Urinary bladder (tissue), 3 donors: ENCODE measurements at regions not wholly inside any gene's neighbourhood (a gene's known extent, or its start where the extent isn't known, plus 50 kb on each side); places are given as distances from the start of the nearest gene placed in this dataset.

Experiments
- DNase-seq: peaks from one replicate; pipeline ENCODE4 v3.0.0-alpha.2; 2015; ENCODE audit errors: extremely low spot score
- H3K27ac ChIP-seq: one replicate; pipeline ENCODE4 v1.5.1; 2013; ENCODE audit warnings: low read depth, mild to moderate bottlenecking, moderate library complexity
- H3K36me3 ChIP-seq: one replicate; pipeline ENCODE4 v1.6.1; 2013; ENCODE audit warnings: mild to moderate bottlenecking, moderate library complexity; ENCODE audit not compliant: insufficient read depth
- H3K4me1 ChIP-seq: one replicate; pipeline ENCODE4 v1.6.1; 2013; ENCODE audit warnings: mild to moderate bottlenecking, moderate library complexity; ENCODE audit not compliant: insufficient read depth
- H3K4me3 ChIP-seq: one replicate; pipeline ENCODE4 v1.5.1; 2013; ENCODE audit warnings: low read depth, low read length
- WGBS: extraction: QIAGEN DNeasy Blood & Tissue Kit; methylation state at CpG from one replicate; pipeline ENCODE4 v1.1.7; 2013; 5-methylcytosine and 5-hydroxymethylcytosine counted together
- donor health status: healthy with polysubstance abuse.
- donor health status: healthy.

GRCh38 chr3:99376926-99377325 is 261.5 kb upstream of the COL8A1 start:
- WGBS: 93% methylated on average over 3 of the region's 3 CpGs
- DNase-seq: no peak
- Histone ChIP-seq H3K36me3 (no peaks in the 10 kb centered on the region), H3K27ac (no peak overlapping the region), H3K4me1 (no peaks in the 10 kb centered on the region), H3K4me3 (no peak overlapping the region)

- 95% methylated on average over 2 of the region's 2 CpGs for WGBS
- H3K36me3 ChIP-seq: no peaks in the 10 kb centered on the region
- H3K4me3 ChIP-seq: no peak overlapping the region
- no peak overlapping the region for H3K27ac ChIP-seq
- no peak for DNase-seq
- no peaks in the 10 kb centered on the region for H3K4me1 ChIP-seq
Measured at GRCh38 chr3:99373846-99374210, 264.6 kb upstream of the COL8A1 start.

GRCh38 chr3:99373088-99373845 is 265.1 kb upstream of the COL8A1 start:
- H3K4me1 ChIP-seq: no peaks in the 10 kb centered on the region
- no peak overlapping the region for H3K4me3 ChIP-seq
- 58% methylated on average over 4 of the region's 4 CpGs for WGBS
- no peaks in the 10 kb centered on the region for H3K36me3 ChIP-seq
- no peak for DNase-seq
- no peak overlapping the region for H3K27ac ChIP-seq

GRCh38 chr3:99366663-99367429 is 271.5 kb upstream of the COL8A1 start:
- Histone ChIP-seq H3K36me3 (no peaks in the 10 kb centered on the region), H3K4me3 (no peak overlapping the region), H3K4me1 (no peaks in the 10 kb centered on the region), H3K27ac (no peak overlapping the region)
- DNase-seq: no peak
- 73% methylated on average over 5 of the region's 5 CpGs for WGBS

- H3K4me1 ChIP-seq: no peaks in the 10 kb centered on the region
- no peak overlapping the region for H3K27ac ChIP-seq
- no peak overlapping the region for H3K4me3 ChIP-seq
- WGBS: 40% methylated on average over 1 of the region's 1 CpG
- no peak for DNase-seq
- H3K36me3 ChIP-seq: no peaks in the 10 kb centered on the region
Measured at GRCh38 chr3:99365979-99366378, 272.4 kb upstream of the COL8A1 start.

- Histone ChIP-seq H3K27ac (no peak overlapping the region), H3K4me1 (no peaks in the 10 kb centered on the region), H3K4me3 (no peak overlapping the region), H3K36me3 (no peaks in the 10 kb centered on the region)
- DNase-seq: no peak
Measured at GRCh38 chr3:99365396-99365795, 273.0 kb upstream of the COL8A1 start.

- H3K4me1 ChIP-seq: no peaks in the 10 kb centered on the region
- no peak overlapping the region for H3K27ac ChIP-seq
- no peaks in the 10 kb centered on the region for H3K36me3 ChIP-seq
- 85% methylated on average over 1 of the region's 1 CpG for WGBS
- H3K4me3 ChIP-seq: no peak overlapping the region
- DNase-seq: no peak
Measured at GRCh38 chr3:99357131-99357530, 281.3 kb upstream of the COL8A1 start.

- WGBS: 58% methylated on average over 2 of the region's 2 CpGs
- Histone ChIP-seq H3K4me3 (no peak overlapping the region), H3K4me1 (no peaks in the 10 kb centered on the region), H3K27ac (no peak overlapping the region), H3K36me3 (no peaks in the 10 kb centered on the region)
- DNase-seq: no peak
Measured at GRCh38 chr3:99356696-99357095, 281.7 kb upstream of the COL8A1 start.

- Histone ChIP-seq H3K4me3 (no peak overlapping the region), H3K36me3 (no peaks in the 10 kb centered on the region), H3K27ac (no peak overlapping the region), H3K4me1 (no peaks in the 10 kb centered on the region)
- WGBS: 80% methylated on average over 2 of the region's 2 CpGs
- DNase-seq: no peak
Measured at GRCh38 chr3:99355465-99355864, 282.9 kb upstream of the COL8A1 start.

GRCh38 chr3:99352811-99353210 is 285.6 kb upstream of the COL8A1 start:
- Histone ChIP-seq H3K4me1 (no peaks in the 10 kb centered on the region), H3K4me3 (no peak overlapping the region), H3K27ac (no peak overlapping the region), H3K36me3 (peaks cover 2% of the 10 kb centered on the region)
- no peak for DNase-seq
- WGBS: 71% methylated on average over 3 of the region's 3 CpGs

GRCh38 chr3:99351122-99351521 is 287.3 kb upstream of the COL8A1 start:
- DNase-seq: no peak
- H3K4me1 ChIP-seq: no peaks in the 10 kb centered on the region
- H3K27ac ChIP-seq: no peak overlapping the region
- WGBS: 83% methylated on average over 3 of the region's 3 CpGs
- no peak overlapping the region for H3K4me3 ChIP-seq
- peaks cover 2% of the 10 kb centered on the region for H3K36me3 ChIP-seq

GRCh38 chr3:99348451-99348850 is 289.9 kb upstream of the COL8A1 start:
- no peak overlapping the region for H3K27ac ChIP-seq
- no peak for DNase-seq
- no peak overlapping the region for H3K4me3 ChIP-seq
- H3K4me1 ChIP-seq: no peaks in the 10 kb centered on the region
- H3K36me3 ChIP-seq: peaks cover 2% of the 10 kb centered on the region
- 72% methylated on average over 3 of the region's 3 CpGs for WGBS

GRCh38 chr3:99344216-99344615 is 294.2 kb upstream of the COL8A1 start:
- peaks cover 2% of the 10 kb centered on the region for H3K36me3 ChIP-seq
- no peak overlapping the region for H3K27ac ChIP-seq
- no peak for DNase-seq
- no peaks in the 10 kb centered on the region for H3K4me1 ChIP-seq
- H3K4me3 ChIP-seq: no peak overlapping the region
- 94% methylated on average over 2 of the region's 2 CpGs for WGBS

GRCh38 chr3:99342383-99342782 is 296.0 kb upstream of the COL8A1 start:
- Histone ChIP-seq H3K27ac (no peak overlapping the region), H3K36me3 (no peaks in the 10 kb centered on the region), H3K4me3 (no peak overlapping the region), H3K4me1 (no peaks in the 10 kb centered on the region)
- no peak for DNase-seq
- 62% methylated on average over 1 of the region's 1 CpG for whole genome bisulfite sequencing
